Psoas muscle (tissue), 7 donors: ENCODE measurements at regions not wholly inside any gene's neighbourhood (a gene's known extent, or its start where the extent isn't known, plus 50 kb on each side); places are given as distances from the start of the nearest gene placed in this dataset.
"Not testable (repeated sequence)": the region's sequence is repeated elsewhere in the genome, so short reads cannot be mapped to it uniquely, and the experiment has no call there.

Experiments
- ATAC-seq, 4 donors: fragments of 200-7000 bp; cut with Tn5 transposase; one replicate each; pipeline ENCODE4 v1.9.1; 2020; ENCODE audit warnings: moderate library complexity in 3 of 4, mild to moderate bottlenecking in 2 of 4
- DNase-seq, 2 donors: peaks; one replicate each; pipeline ENCODE4 v3.0.0-alpha.2; 2020
- H3K27ac ChIP-seq: fragments of 200-600 bp; one replicate; pipeline ENCODE4 v1.8.0; 2022
- H3K27me3 ChIP-seq, 3 donors: fragments of 200-600 bp in 1 of 3; one replicate each; pipeline versions ENCODE4 v1.6.1 to v1.8.0; 2013 to 2022; ENCODE audit warnings: low read length in 2 of 3, mild to moderate bottlenecking in 2 of 3, moderate library complexity in 1 of 3; ENCODE audit not compliant: insufficient read depth in 3 of 3
- H3K36me3 ChIP-seq, 2 donors: fragments of 200-600 bp in 1 of 2; one replicate each; pipeline versions ENCODE4 v1.6.1 to v1.8.0; 2013 to 2022; ENCODE audit warnings: low read depth in 1 of 2, mild to moderate bottlenecking in 1 of 2, moderate library complexity in 1 of 2; ENCODE audit not compliant: insufficient read depth in 1 of 2
- H3K4me1 ChIP-seq: fragments of 200-600 bp; one replicate; pipeline ENCODE4 v1.8.0; 2022
- H3K4me3 ChIP-seq: fragments of 200-600 bp; one replicate; pipeline ENCODE4 v1.8.0; 2022; ENCODE audit warnings: mild to moderate bottlenecking
- H3K9me3 ChIP-seq: fragments of 200-600 bp; one replicate; pipeline ENCODE4 v1.8.0; 2022
- WGBS, 3 donors: extraction: QIAGEN DNeasy Blood & Tissue Kit; methylation state at CpG; one replicate each; pipeline versions ENCODE4 v1.1.6 to v1.1.7; 2013; 5-methylcytosine and 5-hydroxymethylcytosine counted together
- intact Hi-C, 2 donors: fragments of 100-400 bp; cut with DNase I; formaldehyde crosslinking; loops; one replicate each; pipeline versions ENCODE4 v1.11.0 to v1.14.2; 2022
- TF ChIP-seq, protein P1 (sequence below): fragments of 200-600 bp; IDR thresholded peaks from one replicate; pipeline ENCODE4 v1.8.0; 2022; ENCODE audit warnings: antibody characterized with exemption
- donor health status: healthy with polysubstance abuse.
- donor health status: DM: no; HTN: no; CAD: no; lungs with moderate emphysema.
- donor health status: Bipolar disorder and iron deficiency.
- donor health status: healthy.
- donor health status: DM: yes; HTN: yes; CAD: no.
- donor health status: DM: no; HTN: no; CAD: no.
- donor health status: DM: yes; HTN: yes; CAD: no.

DNA sequence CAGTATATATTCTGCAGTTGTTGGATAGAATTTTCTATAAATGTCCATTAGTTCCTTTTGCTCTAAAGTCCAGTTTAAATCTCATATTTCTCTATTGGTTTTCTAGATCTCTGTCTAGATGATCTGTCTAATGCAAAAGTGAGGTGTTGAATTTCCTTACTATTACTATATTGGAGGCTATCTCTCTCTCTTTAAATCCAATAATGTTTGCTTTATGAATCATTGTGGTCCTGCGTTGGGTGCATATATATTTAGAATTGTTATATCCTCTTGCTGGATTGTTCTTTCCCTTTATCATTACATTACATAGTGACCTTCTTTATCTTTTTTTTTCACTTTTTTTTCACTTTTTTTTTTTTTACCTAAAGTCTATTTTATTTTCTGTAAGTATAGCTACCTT is 208.5 kb upstream of the ASCC3 start:
- DNase-seq (no peak), ATAC-seq (no peak)
- H3K27ac ChIP-seq = no peak overlapping the region
- TF ChIP-seq, protein P1, sequence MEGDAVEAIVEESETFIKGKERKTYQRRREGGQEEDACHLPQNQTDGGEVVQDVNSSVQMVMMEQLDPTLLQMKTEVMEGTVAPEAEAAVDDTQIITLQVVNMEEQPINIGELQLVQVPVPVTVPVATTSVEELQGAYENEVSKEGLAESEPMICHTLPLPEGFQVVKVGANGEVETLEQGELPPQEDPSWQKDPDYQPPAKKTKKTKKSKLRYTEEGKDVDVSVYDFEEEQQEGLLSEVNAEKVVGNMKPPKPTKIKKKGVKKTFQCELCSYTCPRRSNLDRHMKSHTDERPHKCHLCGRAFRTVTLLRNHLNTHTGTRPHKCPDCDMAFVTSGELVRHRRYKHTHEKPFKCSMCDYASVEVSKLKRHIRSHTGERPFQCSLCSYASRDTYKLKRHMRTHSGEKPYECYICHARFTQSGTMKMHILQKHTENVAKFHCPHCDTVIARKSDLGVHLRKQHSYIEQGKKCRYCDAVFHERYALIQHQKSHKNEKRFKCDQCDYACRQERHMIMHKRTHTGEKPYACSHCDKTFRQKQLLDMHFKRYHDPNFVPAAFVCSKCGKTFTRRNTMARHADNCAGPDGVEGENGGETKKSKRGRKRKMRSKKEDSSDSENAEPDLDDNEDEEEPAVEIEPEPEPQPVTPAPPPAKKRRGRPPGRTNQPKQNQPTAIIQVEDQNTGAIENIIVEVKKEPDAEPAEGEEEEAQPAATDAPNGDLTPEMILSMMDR = no peak
- 85 to 90% (median 87%) methylated on average over 1 of the region's 1 CpG for WGBS, 3 donors
- intact Hi-C loops = no loop called here
- peaks cover 8% of the 10 kb centered on the region for H3K9me3 ChIP-seq
- no peaks in the 10 kb centered on the region for H3K36me3 ChIP-seq
- H3K27me3 ChIP-seq = peaks cover 0 to 2% (median 0%) of the 10 kb centered on the region in 3 donors
- no peak overlapping the region for H3K4me3 ChIP-seq
- H3K4me1 ChIP-seq = no peaks in the 10 kb centered on the region

DNA sequence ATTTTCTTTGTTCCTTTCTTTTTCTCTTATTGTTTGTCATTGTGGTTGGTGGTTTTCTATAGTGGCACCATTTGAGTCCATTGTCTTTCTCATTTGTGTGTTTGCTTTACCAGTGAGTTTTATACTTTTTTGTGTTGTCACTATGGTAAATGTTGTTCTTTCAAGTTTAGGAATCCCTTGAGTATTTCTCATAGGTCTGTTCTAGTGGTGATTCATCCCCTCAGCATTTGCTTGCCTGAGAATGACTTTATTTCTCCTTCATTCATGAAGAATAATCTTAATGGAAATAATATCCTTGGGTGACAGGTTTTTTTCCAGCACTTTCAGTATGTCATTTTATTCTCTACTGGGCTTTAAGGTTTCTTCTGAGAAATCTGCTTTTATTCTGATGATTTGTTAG is 209.2 kb upstream of the ASCC3 start:
- ATAC-seq (no peak), DNase-seq (no peak)
- H3K27ac ChIP-seq = no peak overlapping the region
- H3K9me3 ChIP-seq = peaks cover 8% of the 10 kb centered on the region
- H3K27me3 ChIP-seq = peaks cover 0 to 2% (median 0%) of the 10 kb centered on the region in 3 donors
- no peaks in the 10 kb centered on the region for H3K4me1 ChIP-seq
- H3K36me3 ChIP-seq = no peaks in the 10 kb centered on the region
- no peak overlapping the region for H3K4me3 ChIP-seq
- intact Hi-C loops = no loop called here
- TF ChIP-seq, protein P1 = no peak

DNA sequence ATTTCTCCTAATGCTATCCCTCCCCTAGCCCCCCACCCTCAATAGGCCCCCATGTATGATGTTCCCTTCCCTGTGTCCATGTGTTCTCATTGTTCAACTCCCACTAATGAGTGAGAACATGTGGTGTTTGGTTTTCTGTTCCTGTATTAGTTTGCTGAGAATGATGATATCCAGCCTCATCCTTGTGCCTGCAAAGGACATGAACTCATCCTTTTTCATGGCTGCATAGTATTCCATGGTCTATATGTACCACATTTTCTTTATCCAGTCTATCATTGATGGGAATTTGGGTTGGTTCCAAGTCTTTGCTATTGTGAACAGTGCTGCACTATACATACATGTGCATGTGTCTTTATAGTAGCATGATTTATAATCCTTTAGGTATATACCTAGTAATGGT is 217.5 kb upstream of the ASCC3 start:
- H3K4me1 ChIP-seq, H3K27me3 ChIP-seq, H3K9me3 ChIP-seq, H3K4me3 ChIP-seq, H3K36me3 ChIP-seq, intact Hi-C loops, H3K27ac ChIP-seq, ATAC-seq, DNase-seq: not testable (repeated sequence)

DNA sequence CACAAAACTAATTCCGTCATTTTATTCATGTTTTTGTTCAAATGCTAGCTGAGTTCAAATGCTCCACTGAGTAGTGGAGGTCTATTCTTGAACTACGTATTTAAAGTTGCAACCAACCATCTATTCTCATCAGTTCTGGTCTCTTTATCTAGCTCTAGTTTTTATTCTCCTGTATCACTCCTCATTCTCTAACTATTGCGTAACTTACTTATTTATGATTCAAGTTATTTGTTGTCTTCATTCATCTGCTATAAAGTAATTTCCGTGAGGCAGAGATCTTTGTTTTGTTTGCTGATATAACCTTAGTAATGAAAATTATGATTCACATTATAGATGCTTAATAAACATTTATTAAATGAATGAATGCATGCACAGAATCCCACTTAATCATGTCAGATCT is 221.6 kb upstream of the ASCC3 start:
- Histone ChIP-seq H3K36me3 (no peaks in the 10 kb centered on the region), H3K4me1 (no peaks in the 10 kb centered on the region), H3K27me3 (no peaks in the 10 kb centered on the region), H3K4me3 (no peak overlapping the region), H3K27ac (no peak overlapping the region), H3K9me3 (no peaks in the 10 kb centered on the region)
- TF ChIP-seq, protein P1 = no peak
- no peak for ATAC-seq
- intact Hi-C loops = no loop called here
- no peak for DNase-seq
- WGBS, 3 donors = 69 to 70% (median 69%) methylated on average over 4 of the region's 4 CpGs

DNA sequence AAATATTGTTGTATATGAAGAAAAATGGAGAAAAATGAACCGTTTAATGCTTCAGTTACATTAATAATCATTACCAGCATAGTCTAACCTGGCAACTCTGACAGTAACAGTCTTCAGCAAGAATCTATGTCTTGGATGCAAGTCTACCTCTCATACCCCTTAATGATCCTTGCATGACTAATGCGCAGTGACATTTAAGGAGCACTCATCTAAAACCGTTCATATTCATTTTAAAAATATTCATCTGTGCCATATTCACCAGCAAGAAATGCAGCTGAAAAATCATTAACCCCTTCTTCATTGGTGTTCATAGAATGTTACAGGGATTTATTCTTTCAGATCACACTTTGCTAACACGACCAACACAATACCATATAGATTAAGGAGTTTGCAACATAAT is 227.2 kb upstream of the ASCC3 start:
- Histone ChIP-seq H3K27ac (no peak overlapping the region), H3K4me1 (no peaks in the 10 kb centered on the region), H3K4me3 (no peak overlapping the region), H3K27me3 (peaks cover 0 to 2% (median 0%) of the 10 kb centered on the region in 3 donors), H3K9me3 (no peaks in the 10 kb centered on the region), H3K36me3 (no peaks in the 10 kb centered on the region)
- ATAC-seq (no peak), DNase-seq (no peak)
- WGBS, 3 donors = 63 to 72% (median 64%) methylated on average over 4 of the region's 4 CpGs
- intact Hi-C loops = no loop called here
- TF ChIP-seq, protein P1 = no peak
